Gastrocnemius medialis (tissue), 4 donors: ENCODE measurements at regions not wholly inside any gene's neighbourhood (a gene's known extent, or its start where the extent isn't known, plus 50 kb on each side); places are given as distances from the start of the nearest gene placed in this dataset.
"Not testable (repeated sequence)": the region's sequence is repeated elsewhere in the genome, so short reads cannot be mapped to it uniquely, and the experiment has no call there.

Experiments used
- POLR2A ChIP-seq, 2 donors: fragments of 450-650 bp; IDR thresholded peaks; one replicate each; pipeline ENCODE4 v1.6.1; 2017; ENCODE audit warnings: antibody characterized with exemption in 2 of 2, mild to moderate bottlenecking in 2 of 2, moderate library complexity in 2 of 2
- TF ChIP-seq, protein P1 (sequence below), 5 experiments: fragments of 450-650 bp in 3 of 5; fragments of 200-600 bp in 2 of 5; sonication (generic) in 2 of 5; IDR thresholded peaks in 4 of 5; conservative IDR thresholded peaks in 1 of 5; 1 replicate in 4 of 5; 2 replicates in 1 of 5; pipeline ENCODE4 v1.5.1; 2016 to 2019; ENCODE audit warnings: antibody characterized with exemption in 5 of 5, mild to moderate bottlenecking in 3 of 5, moderate library complexity in 3 of 5

GRCh38 chr14:106591539-106591938, 1065.2 kb downstream of the TMEM121 start:
- TF ChIP-seq POLR2A (IDR thresholded peaks at IDR 0.05): not testable (repeated sequence)
- TF ChIP-seq, protein P1, sequence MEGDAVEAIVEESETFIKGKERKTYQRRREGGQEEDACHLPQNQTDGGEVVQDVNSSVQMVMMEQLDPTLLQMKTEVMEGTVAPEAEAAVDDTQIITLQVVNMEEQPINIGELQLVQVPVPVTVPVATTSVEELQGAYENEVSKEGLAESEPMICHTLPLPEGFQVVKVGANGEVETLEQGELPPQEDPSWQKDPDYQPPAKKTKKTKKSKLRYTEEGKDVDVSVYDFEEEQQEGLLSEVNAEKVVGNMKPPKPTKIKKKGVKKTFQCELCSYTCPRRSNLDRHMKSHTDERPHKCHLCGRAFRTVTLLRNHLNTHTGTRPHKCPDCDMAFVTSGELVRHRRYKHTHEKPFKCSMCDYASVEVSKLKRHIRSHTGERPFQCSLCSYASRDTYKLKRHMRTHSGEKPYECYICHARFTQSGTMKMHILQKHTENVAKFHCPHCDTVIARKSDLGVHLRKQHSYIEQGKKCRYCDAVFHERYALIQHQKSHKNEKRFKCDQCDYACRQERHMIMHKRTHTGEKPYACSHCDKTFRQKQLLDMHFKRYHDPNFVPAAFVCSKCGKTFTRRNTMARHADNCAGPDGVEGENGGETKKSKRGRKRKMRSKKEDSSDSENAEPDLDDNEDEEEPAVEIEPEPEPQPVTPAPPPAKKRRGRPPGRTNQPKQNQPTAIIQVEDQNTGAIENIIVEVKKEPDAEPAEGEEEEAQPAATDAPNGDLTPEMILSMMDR (IDR thresholded peaks at IDR 0.05 in 4 of 5, conservative IDR thresholded peaks at IDR 0.05 in 1 of 5): not testable (repeated sequence)
